ENCODE measurements at regions not wholly inside any gene's neighbourhood (a gene's known extent, or its start where the extent isn't known, plus 50 kb on each side); places are given as distances from the start of the nearest gene placed in this dataset.
"Not testable (repeated sequence)": the region's sequence is repeated elsewhere in the genome, so short reads cannot be mapped to it uniquely, and the experiment has no call there.

DNA sequence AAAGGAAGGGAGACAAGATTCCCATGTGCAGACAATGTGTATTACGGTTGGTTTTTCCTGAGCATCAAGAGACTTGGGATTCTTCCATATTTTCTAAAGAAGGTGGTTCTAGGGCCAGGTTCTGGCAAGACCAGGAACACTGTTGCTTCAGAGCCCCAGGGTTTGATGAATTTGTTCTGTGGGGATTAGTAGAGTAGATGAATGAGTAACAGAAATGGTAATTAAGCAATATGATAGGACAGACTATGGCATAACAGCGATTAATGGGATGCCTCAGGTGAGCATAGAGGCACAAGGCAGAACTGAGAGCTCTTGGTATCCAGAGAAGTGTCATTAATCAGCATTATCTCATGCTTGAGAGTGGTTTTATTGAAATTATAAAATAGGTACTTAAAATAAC lies 82.8 kb upstream of the PNPT1 start:
- no peak for DNase-seq (ENCODE audit: low spot score in 2 of 2, unreplicated experiment in 2 of 2)
- peaks cover 4% of the 10 kb centered on the region for H3K36me3 Mint-ChIP-seq
- TF ChIP-seq, protein P1, sequence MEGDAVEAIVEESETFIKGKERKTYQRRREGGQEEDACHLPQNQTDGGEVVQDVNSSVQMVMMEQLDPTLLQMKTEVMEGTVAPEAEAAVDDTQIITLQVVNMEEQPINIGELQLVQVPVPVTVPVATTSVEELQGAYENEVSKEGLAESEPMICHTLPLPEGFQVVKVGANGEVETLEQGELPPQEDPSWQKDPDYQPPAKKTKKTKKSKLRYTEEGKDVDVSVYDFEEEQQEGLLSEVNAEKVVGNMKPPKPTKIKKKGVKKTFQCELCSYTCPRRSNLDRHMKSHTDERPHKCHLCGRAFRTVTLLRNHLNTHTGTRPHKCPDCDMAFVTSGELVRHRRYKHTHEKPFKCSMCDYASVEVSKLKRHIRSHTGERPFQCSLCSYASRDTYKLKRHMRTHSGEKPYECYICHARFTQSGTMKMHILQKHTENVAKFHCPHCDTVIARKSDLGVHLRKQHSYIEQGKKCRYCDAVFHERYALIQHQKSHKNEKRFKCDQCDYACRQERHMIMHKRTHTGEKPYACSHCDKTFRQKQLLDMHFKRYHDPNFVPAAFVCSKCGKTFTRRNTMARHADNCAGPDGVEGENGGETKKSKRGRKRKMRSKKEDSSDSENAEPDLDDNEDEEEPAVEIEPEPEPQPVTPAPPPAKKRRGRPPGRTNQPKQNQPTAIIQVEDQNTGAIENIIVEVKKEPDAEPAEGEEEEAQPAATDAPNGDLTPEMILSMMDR (IDR thresholded peaks at IDR 0.05; ENCODE audit: unreplicated experiment): no peak
- H3K27me3 Mint-ChIP-seq (ENCODE audit: low read depth): no peaks in the 10 kb centered on the region
- H3K27ac Mint-ChIP-seq: no peak overlapping the region
- peaks cover 14% of the 10 kb centered on the region for H3K4me1 Mint-ChIP-seq
- no peak overlapping the region for H3K4me3 Mint-ChIP-seq
- peaks cover 13% of the 10 kb centered on the region for H3K9me3 Mint-ChIP-seq

DNA sequence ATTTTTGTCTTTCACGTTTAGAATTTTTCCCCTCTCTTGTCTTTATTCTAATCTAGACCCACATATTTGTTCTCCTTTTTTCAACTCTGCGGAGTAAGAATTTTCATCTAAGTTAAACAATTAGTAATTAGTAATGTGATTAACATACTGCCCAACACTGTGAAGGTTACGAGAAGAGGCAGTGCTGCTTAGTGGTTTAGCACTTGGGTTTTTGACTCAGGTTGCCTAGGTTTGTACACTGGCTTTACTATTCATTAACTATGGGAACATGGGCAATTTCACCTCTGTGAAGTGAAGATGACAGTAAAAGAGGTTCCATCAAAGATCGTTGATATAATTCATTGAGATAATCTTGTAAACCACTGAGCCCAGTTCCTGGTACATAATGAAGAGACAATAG lies 82.2 kb upstream of the PNPT1 start:
- H3K4me3 Mint-ChIP-seq: no peak overlapping the region
- H3K36me3 Mint-ChIP-seq: peaks cover 4% of the 10 kb centered on the region
- TF ChIP-seq, protein P1 (IDR thresholded peaks at IDR 0.05; ENCODE audit: unreplicated experiment): no peak
- no peak overlapping the region for H3K27ac Mint-ChIP-seq
- H3K4me1 Mint-ChIP-seq: peaks cover 17% of the 10 kb centered on the region
- DNase-seq (ENCODE audit: low spot score in 2 of 2, unreplicated experiment in 2 of 2): no peak
- H3K27me3 Mint-ChIP-seq (ENCODE audit: low read depth): no peaks in the 10 kb centered on the region
- peaks cover 13% of the 10 kb centered on the region for H3K9me3 Mint-ChIP-seq

DNA sequence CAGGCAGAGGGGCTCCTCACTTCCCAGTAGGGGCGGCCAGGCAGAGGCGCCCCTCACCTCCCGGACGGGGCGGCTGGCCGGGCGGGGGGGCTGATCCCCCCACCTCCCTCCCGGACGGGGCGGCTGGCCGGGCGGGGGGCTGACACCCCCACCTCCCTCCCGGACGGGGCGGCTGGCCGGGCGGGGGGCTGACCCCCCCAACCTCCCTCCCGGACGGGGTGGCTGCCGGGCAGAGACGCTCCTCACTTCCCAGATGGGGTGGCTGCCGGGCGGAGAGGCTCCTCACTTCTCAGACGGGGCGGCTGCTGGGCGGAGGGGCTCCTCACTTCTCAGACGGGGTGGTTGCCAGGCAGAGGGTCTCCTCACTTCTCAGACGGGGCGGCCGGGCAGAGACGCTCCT lies 80.0 kb upstream of the PNPT1 start:
- peaks cover 13% of the 10 kb centered on the region for H3K9me3 Mint-ChIP-seq
- H3K4me1 Mint-ChIP-seq: peaks cover 16% of the 10 kb centered on the region

DNA sequence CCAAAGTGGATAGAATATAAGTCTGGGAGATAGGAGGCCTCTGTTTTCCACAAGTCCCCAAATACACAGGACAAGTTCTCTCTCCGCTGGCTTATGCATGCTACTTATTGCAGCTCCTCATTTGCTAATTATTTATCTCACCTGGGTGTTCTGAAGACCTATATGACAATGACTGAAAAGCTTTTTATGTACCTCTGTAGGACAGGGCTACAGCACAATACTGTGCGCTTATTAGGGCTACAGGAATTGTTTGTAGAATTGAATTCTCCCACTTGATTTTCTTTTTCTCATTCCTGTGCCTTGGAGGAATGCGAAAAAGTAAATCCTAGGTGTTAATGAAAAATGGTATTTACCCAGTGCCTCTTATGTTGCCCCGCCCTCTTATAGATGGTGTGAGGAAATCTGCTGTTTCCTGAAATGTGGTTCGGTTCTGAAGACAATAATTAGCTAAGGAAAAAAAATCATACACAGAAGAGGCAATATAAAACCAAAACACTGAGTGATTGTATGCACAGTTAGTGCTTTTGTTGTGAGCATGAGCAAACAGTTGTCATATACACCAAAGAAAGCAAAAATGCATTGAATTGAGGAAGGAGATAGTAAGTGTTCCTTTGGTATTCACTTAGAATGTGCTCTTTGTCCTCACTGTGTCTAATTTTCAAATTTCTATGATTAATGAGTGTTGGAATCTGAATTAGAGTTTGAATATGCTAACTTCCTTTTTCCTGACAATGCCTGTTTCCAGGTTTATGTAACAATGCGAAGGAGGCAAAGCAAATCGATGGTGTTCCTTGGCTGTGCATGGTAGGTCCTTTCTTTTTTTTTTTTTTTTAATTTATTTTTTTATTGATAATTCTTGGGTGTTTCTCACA lies 78.7 kb upstream of the PNPT1 start:
- Mint-ChIP-seq H3K27me3 (ENCODE audit: low read depth) (peaks cover 7% of the 10 kb centered on the region), H3K4me3 (no peak overlapping the region), H3K9me3 (peaks cover 7% of the 10 kb centered on the region), H3K36me3 (peaks cover 4% of the 10 kb centered on the region), H3K4me1 (peaks cover 18% of the 10 kb centered on the region), H3K27ac (no peak overlapping the region)
- TF ChIP-seq, protein P1 (IDR thresholded peaks at IDR 0.05; ENCODE audit: unreplicated experiment): no peak
- DNase-seq (ENCODE audit: low spot score in 2 of 2, unreplicated experiment in 2 of 2): no peak

More for the DNA sequence above, 80.0 kb upstream of the PNPT1 start:
- H3K27me3 Mint-ChIP-seq (ENCODE audit: low read depth); H3K4me3 Mint-ChIP-seq; DNase-seq (ENCODE audit: low spot score in 2 of 2, unreplicated experiment in 2 of 2); H3K27ac Mint-ChIP-seq; H3K36me3 Mint-ChIP-seq: not testable (repeated sequence)

DNA sequence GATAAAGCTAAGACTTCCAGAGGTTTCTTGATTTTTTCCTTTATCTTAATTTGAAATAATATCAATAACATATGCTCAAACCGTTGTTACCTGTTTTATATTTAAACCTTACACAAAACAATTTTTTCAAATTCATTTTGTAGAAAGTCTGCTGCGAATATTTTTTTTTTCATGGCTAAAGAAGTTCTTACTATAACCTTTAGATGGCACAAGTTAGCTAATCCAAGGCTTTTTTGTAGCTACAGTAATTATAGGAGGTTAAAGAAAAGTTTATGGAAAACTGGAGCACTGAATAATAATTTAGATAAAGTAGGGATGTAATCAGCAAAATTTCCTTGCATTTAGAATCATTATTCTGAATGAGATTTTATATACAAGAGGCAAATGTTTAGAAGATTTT lies 78.0 kb upstream of the PNPT1 start:
- H3K27me3 Mint-ChIP-seq (ENCODE audit: low read depth): peaks cover 7% of the 10 kb centered on the region
- no peak overlapping the region for H3K4me3 Mint-ChIP-seq
- TF ChIP-seq, protein P1 (IDR thresholded peaks at IDR 0.05; ENCODE audit: unreplicated experiment): peak; percentile 59
- peaks cover 4% of the 10 kb centered on the region for H3K36me3 Mint-ChIP-seq
- no peak for DNase-seq (ENCODE audit: low spot score in 2 of 2, unreplicated experiment in 2 of 2)
- H3K27ac Mint-ChIP-seq: no peak overlapping the region
- H3K4me1 Mint-ChIP-seq: peaks cover 18% of the 10 kb centered on the region
- peaks cover 7% of the 10 kb centered on the region for H3K9me3 Mint-ChIP-seq

- Mint-ChIP-seq H3K27me3 (ENCODE audit: low read depth) (peaks cover 7% of the 10 kb centered on the region), H3K36me3 (no peaks in the 10 kb centered on the region), H3K27ac (no peak overlapping the region), H3K4me1 (peaks cover 18% of the 10 kb centered on the region), H3K4me3 (no peak overlapping the region), H3K9me3 (peaks cover 4% of the 10 kb centered on the region)
- TF ChIP-seq, protein P1 (IDR thresholded peaks at IDR 0.05; ENCODE audit: unreplicated experiment): no peak
- DNase-seq (ENCODE audit: low spot score in 2 of 2, unreplicated experiment in 2 of 2): no peak
Observed at GRCh38 chr2:55768991-55769390, 75.3 kb upstream of the PNPT1 start.

Measured in mesothelial cell of epicardium (in vitro differentiated cells).